Sigmoid colon (tissue), 6 donors: ENCODE measurements at regions not wholly inside any gene's neighbourhood (a gene's known extent, or its start where the extent isn't known, plus 50 kb on each side); places are given as distances from the start of the nearest gene placed in this dataset.
"Not testable (repeated sequence)": the region's sequence is repeated elsewhere in the genome, so short reads cannot be mapped to it uniquely, and the experiment has no call there.

Experiments used
- DNase-seq: peaks from one replicate; pipeline ENCODE4 v3.0.0-alpha.2; 2019
- H3K27ac ChIP-seq, 4 donors: fragments of 200-600 bp; sonication (generic); one replicate each; pipeline ENCODE4 v1.5.1; 2016 to 2019; ENCODE audit warnings: mild to moderate bottlenecking in 1 of 4
- H3K27me3 ChIP-seq, 3 donors: fragments of 200-600 bp; sonication (generic); one replicate each; pipeline ENCODE4 v1.5.1; 2019; ENCODE audit warnings: mild to moderate bottlenecking in 1 of 3
- H3K36me3 ChIP-seq, 4 donors: fragments of 200-600 bp; sonication (generic); one replicate each; pipeline ENCODE4 v1.5.1; 2016 to 2019
- H3K4me1 ChIP-seq, 4 donors: fragments of 200-600 bp; sonication (generic); one replicate each; pipeline ENCODE4 v1.5.1; 2017 to 2019
- H3K4me3 ChIP-seq, 4 donors: fragments of 200-600 bp; sonication (generic); one replicate each; pipeline ENCODE4 v1.5.1; 2017 to 2019; ENCODE audit warnings: mild to moderate bottlenecking in 2 of 4, moderate library complexity in 1 of 4
- H3K9me3 ChIP-seq, 4 donors: fragments of 200-600 bp in 3 of 4; sonication (generic) in 3 of 4; one replicate each; pipeline versions ENCODE4 v1.5.1 to v1.6.1; 2013 to 2019
- EP300 ChIP-seq, 4 donors: sonication (generic); formaldehyde crosslinking; IDR thresholded peaks; one replicate each; pipeline ENCODE4 v1.6.1; 2017; ENCODE audit warnings: antibody characterized with exemption in 4 of 4
- POLR2A ChIP-seq, 2 donors: fragments of 450-650 bp; IDR thresholded peaks; one replicate each; pipeline ENCODE4 v1.6.1; 2016; ENCODE audit warnings: antibody characterized with exemption in 2 of 2, mild to moderate bottlenecking in 2 of 2, moderate library complexity in 2 of 2
- POLR2AphosphoS5 ChIP-seq, 4 donors: sonication (generic); formaldehyde crosslinking; IDR thresholded peaks; one replicate each; pipeline ENCODE4 v1.6.1; 2017; ENCODE audit warnings: antibody characterized with exemption in 4 of 4
- WGBS, 2 donors: extraction: QIAGEN DNeasy Blood & Tissue Kit; methylation state at CpG; one replicate each; pipeline ENCODE4 v1.1.7; 2013; 5-methylcytosine and 5-hydroxymethylcytosine counted together
- intact Hi-C: fragments of 100-400 bp; cut with DNase I; formaldehyde crosslinking; loops from one replicate; pipeline ENCODE4 v1.15.1; 2023
- TF ChIP-seq, protein P1 (sequence below), 4 experiments: fragments of 450-650 bp in 3 of 4; fragments of 200-600 bp in 1 of 4; IDR thresholded peaks; one replicate each; pipeline ENCODE4 v1.5.1; 2016 to 2019; ENCODE audit warnings: antibody characterized with exemption in 4 of 4, mild to moderate bottlenecking in 3 of 4, moderate library complexity in 2 of 4
- donor health status: healthy with polysubstance abuse.
- donor health status: healthy.

DNA sequence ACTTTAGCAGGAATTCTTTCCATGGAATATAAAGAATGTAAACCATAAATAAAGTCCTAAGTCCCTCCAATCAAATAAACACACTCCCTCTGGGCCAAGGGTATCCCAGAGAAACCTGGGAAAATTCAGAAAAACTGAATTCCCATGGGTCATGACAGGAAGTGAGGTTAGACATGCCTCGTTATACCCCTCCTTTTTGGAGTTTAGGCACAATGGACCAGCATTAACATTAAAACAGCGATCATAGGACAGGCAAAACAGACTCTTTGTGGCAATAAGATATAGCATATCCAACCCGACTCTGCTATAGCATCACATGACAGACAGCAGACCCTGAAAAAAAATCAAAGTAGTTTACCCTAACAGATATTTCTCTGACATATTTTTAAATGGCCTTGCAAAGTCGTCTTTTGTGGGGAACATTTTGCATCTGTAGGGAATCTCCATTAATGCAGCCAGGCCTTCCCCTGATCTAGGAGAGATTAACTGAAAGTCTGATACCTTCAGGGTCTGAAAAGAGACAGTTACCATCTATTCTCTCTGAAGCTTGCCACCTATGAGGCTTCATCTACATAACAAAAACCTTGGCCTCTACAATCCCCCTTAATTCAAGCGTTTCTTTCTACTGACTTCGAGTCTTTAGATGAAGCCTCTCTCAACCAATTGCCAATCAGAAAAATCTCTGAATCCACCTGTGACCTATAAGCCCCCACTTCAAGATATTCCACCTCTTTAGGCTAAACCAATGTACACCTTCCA lies 143.0 kb upstream of the KCNK1 start:
- no peak overlapping the region for H3K27ac ChIP-seq
- H3K9me3 ChIP-seq, result peaks cover 0 to under 1% (median 0%) of the 10 kb centered on the region in 4 donors
- no peak overlapping the region for H3K4me3 ChIP-seq
- WGBS, 2 donors, result 63 to 82% methylated on average over 6 of the region's 6 CpGs
- H3K4me1 ChIP-seq, result no peaks in the 10 kb centered on the region
- TF ChIP-seq, protein P1, sequence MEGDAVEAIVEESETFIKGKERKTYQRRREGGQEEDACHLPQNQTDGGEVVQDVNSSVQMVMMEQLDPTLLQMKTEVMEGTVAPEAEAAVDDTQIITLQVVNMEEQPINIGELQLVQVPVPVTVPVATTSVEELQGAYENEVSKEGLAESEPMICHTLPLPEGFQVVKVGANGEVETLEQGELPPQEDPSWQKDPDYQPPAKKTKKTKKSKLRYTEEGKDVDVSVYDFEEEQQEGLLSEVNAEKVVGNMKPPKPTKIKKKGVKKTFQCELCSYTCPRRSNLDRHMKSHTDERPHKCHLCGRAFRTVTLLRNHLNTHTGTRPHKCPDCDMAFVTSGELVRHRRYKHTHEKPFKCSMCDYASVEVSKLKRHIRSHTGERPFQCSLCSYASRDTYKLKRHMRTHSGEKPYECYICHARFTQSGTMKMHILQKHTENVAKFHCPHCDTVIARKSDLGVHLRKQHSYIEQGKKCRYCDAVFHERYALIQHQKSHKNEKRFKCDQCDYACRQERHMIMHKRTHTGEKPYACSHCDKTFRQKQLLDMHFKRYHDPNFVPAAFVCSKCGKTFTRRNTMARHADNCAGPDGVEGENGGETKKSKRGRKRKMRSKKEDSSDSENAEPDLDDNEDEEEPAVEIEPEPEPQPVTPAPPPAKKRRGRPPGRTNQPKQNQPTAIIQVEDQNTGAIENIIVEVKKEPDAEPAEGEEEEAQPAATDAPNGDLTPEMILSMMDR (IDR thresholded peaks at IDR 0.05), result no peak
- TF ChIP-seq POLR2A (IDR thresholded peaks at IDR 0.05) (no peak), POLR2AphosphoS5 (IDR thresholded peaks at IDR 0.05) (no peak), EP300 (IDR thresholded peaks at IDR 0.05) (no peak)
- no peaks in the 10 kb centered on the region for H3K36me3 ChIP-seq
- intact Hi-C loops, result no loop called here
- no peak for DNase-seq
- no peaks in the 10 kb centered on the region for H3K27me3 ChIP-seq

DNA sequence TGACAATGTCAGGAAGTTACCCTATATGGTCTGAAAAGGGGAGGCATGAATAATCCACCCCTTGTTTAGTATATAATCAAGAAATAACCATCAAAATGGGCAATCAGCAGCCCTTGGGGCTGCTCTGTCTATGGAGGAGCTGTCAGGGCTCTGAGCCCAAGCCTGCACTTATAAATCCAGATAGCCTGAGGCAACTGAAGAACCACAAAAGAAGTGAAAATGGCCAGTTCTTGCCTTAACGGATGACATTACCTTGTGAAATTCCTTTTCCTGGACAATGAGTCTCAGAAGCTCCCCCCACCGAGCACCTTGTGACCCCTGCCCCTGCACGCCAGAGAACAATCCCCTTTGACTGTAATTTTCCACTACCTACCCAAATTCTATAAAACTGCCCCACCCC lies 142.1 kb upstream of the KCNK1 start:
- H3K9me3 ChIP-seq, H3K27me3 ChIP-seq, H3K4me3 ChIP-seq, H3K27ac ChIP-seq, DNase-seq, H3K36me3 ChIP-seq, H3K4me1 ChIP-seq, intact Hi-C loops: not testable (repeated sequence)
- 88 to 94% methylated on average over 3 of the region's 3 CpGs for WGBS, 2 donors

DNA sequence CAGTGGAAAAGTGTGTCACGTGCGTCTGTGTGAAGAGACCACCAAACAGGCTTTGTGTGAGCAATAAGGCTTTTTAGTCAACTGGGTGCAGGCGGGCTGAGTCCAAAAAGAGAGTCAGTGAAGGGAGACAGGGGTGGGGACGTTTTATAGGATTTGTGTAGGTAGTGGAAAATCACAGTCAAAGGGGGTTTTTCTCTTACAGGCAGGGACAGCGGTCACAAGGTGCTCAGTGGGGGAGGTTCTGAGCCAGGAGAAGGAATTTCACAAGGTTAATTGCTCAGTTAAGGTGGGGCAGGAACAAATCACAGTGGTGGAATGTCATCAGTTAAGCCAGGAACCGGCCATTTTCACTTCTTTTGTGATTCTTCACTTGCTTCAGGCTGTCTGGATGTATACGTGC lies 141.1 kb upstream of the KCNK1 start:
- 66 to 73% methylated on average over 7 of the region's 7 CpGs for WGBS, 2 donors
- H3K27ac ChIP-seq, intact Hi-C loops, H3K27me3 ChIP-seq, H3K36me3 ChIP-seq, H3K9me3 ChIP-seq, H3K4me1 ChIP-seq, H3K4me3 ChIP-seq, DNase-seq: not testable (repeated sequence)

DNA sequence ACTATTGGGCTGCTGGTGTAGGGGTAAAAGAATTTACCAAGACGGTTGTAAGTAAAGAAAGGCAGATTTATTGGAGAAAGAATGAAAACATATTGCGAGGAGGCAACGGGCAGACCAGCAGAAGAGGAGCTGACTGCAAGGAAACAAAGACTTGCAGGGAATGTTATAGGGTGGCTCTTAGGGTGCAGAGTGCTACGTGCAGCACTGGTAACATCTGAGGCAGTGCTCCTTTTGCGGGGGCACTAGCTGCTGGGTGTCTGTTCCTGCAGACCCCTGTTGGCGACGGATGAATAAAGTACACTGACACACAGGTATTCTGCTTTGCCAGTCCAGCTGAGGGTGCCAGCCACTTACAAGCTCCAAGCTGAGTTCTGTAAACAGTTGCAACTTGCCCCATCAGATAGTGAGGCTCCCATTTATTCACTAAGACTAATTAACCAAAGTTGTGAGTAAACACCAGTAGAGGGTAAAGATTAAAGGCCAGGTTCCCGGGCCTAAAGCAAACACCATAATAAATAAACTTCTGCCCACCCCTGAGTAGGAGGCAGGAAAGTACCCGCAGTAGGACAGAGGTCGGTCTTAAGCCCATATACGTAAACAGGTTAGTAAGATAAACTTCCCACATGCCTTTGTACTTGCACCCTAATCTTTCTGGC lies 140.2 kb upstream of the KCNK1 start:
- no peaks in the 10 kb centered on the region for H3K36me3 ChIP-seq
- no peaks in the 10 kb centered on the region for H3K9me3 ChIP-seq
- 46 to 73% methylated on average over 11 of the region's 11 CpGs for WGBS, 2 donors
- H3K4me1 ChIP-seq, result no peaks in the 10 kb centered on the region
- TF ChIP-seq EP300 (IDR thresholded peaks at IDR 0.05) (no peak), POLR2AphosphoS5 (IDR thresholded peaks at IDR 0.05) (no peak), POLR2A (IDR thresholded peaks at IDR 0.05) (no peak)
- no peak for DNase-seq
- no peak overlapping the region for H3K27ac ChIP-seq
- no peak overlapping the region for H3K4me3 ChIP-seq
- intact Hi-C loops, result no loop called here
- H3K27me3 ChIP-seq, result no peaks in the 10 kb centered on the region

DNA sequence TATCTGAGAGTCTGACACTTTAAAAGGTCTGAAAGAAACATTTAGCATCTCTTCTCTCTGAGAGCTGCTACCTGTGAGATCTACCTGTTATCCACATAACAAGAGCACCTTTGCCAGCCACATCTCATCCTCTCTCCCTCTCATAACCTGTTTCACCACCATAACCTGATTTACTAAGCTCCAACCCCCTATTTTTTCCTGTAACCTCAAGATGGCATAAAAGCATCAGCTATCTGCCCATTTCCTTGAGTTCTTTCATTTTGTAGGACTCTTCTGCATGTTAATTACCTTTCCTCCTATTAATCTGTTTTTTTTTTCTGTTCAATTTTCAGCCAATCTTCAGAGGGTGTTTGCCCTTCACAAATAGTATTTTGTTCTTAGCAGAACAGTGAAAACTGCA lies 136.5 kb upstream of the KCNK1 start:
- Histone ChIP-seq H3K27me3 (no peaks in the 10 kb centered on the region), H3K27ac (no peak overlapping the region), H3K36me3 (no peaks in the 10 kb centered on the region), H3K4me3 (no peak overlapping the region), H3K9me3 (no peaks in the 10 kb centered on the region), H3K4me1 (no peaks in the 10 kb centered on the region)
- TF ChIP-seq POLR2AphosphoS5 (IDR thresholded peaks at IDR 0.05), result no peak
- no peak for TF ChIP-seq POLR2A (IDR thresholded peaks at IDR 0.05)
- no peak for DNase-seq
- intact Hi-C loops, result no loop called here

DNA sequence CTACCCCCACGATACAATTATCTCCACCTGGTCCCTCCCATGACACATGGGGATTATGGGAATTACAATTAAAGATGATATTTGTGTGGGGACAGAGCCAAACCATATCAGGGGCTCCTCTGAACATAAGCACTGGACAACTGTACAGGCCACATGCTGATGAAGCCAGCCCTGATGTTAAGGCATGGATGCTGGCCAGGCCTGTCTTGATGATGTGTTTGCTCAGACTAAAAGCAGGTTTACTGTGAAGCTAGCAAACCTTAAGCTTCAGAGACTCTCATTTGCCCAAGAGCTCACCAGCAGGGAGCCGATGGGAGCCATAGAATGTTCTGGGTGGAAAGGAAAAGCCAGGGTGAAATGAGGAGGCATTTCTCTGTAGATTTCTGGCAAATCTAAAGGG lies 135.3 kb upstream of the KCNK1 start:
- no peaks in the 10 kb centered on the region for H3K4me1 ChIP-seq
- no peaks in the 10 kb centered on the region for H3K9me3 ChIP-seq
- no peak overlapping the region for H3K27ac ChIP-seq
- DNase-seq, result no peak
- TF ChIP-seq EP300 (IDR thresholded peaks at IDR 0.05), result no peak
- intact Hi-C loops, result no loop called here
- no peak overlapping the region for H3K4me3 ChIP-seq
- no peaks in the 10 kb centered on the region for H3K36me3 ChIP-seq
- no peaks in the 10 kb centered on the region for H3K27me3 ChIP-seq
- 88 to 91% methylated on average over 2 of the region's 2 CpGs for WGBS, 2 donors

DNA sequence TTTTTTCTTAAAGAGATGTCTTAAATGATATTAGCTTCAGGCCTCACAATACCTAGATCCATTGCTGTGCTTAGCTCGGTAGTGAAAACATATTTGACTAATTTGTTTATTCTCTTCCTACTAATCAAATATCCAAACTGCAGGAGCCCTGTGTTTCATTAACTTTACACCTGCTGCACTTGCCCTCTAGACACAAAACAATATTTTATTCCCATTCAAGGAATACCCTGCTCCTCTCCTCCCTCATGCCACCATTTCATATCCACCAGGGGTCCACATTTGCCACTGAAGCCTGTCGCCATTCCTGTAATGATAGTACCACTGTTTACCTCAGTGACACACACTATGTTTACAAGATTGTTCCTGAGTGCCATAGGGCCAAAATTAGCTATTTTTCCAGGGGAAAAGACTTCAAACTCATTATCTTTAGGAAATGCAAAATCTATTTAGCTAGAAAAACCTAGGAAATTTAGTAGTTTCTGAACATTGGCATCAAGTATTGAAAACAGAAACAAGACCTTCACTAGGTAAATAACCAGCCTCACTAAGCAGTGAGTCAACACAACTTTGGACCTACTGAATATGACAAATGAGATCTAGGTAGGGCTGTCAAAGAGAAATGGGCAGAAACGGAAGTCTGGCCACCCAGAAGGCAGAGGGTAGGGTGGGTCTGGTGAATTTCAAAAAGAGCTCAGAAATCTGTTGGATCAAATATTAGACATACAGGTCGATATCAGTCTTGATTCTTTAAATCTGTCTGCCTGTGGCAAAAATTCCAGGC lies 134.6 kb upstream of the KCNK1 start:
- no peak for TF ChIP-seq POLR2AphosphoS5 (IDR thresholded peaks at IDR 0.05)
- TF ChIP-seq, protein P1 (IDR thresholded peaks at IDR 0.05), result no peak
- TF ChIP-seq POLR2A (IDR thresholded peaks at IDR 0.05), result no peak
- TF ChIP-seq EP300 (IDR thresholded peaks at IDR 0.05), result no peak
- H3K27ac ChIP-seq, result no peak overlapping the region
- H3K27me3 ChIP-seq, result no peaks in the 10 kb centered on the region
- intact Hi-C loops, result no loop called here
- H3K9me3 ChIP-seq, result no peaks in the 10 kb centered on the region
- 42 to 69% methylated on average over 4 of the region's 4 CpGs for WGBS, 2 donors
- H3K4me1 ChIP-seq, result no peaks in the 10 kb centered on the region
- no peaks in the 10 kb centered on the region for H3K36me3 ChIP-seq
- DNase-seq, result no peak
- H3K4me3 ChIP-seq, result no peak overlapping the region
